NCI-H146 treated with DMSO at 0.1 percent for 48 hours (cell line): ENCODE measurements at regions not wholly inside any gene's neighbourhood (a gene's known extent, or its start where the extent isn't known, plus 50 kb on each side); places are given as distances from the start of the nearest gene placed in this dataset.
"Not testable (repeated sequence)": the region's sequence is repeated elsewhere in the genome, so short reads cannot be mapped to it uniquely, and the experiment has no call there.

ENCODE experiments used
- DNase-seq: peaks from one replicate; lab custom pipeline; 2025; ENCODE audit not compliant: unreplicated experiment; lab: John Stamatoyannopoulos, UW

DNA sequence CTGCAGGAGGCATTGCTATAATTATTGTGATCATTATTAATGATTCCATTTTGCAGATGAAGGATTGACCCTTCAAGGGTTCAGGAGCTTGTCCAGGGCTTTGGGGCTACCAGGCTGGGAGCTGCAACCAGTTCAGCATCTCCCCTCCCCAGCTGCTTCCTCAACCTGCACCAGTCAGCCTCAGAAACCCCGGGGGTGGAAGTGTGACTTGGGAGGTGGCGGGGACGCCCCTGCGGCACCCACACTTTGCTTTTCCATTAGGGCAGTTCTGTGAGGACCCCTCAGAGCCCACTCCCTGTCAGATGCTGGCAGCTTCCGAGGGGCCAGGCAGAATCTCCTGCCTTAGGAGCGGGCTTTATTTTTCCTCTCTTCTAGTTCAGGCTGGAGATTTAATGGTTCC, 85.6 kb downstream of the OLFM1 start:
- DNase-seq = no peak

DNA sequence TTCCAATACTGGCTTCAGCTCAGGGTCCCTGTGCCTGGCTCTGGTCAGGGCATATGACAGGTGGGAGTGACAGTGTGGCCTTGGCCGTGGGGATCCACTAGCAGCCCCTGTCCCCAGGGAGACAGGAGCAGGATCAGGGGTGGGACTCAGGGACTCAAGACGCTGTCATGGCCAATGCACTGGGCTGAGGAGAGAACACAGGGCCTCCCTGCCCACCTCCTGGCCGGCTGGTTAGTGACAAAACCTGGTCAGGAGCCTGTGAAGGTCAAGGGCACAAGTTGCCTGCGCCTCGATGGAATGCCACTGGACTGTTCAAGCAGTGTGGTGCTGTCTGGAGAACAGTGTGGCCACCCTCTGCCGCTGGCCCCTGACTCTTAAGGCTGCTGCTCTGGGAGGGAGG, 86.8 kb downstream of the OLFM1 start:
- DNase-seq = no peak

- no peak for DNase-seq
These were observed 87.5 kb downstream of the OLFM1 start for GRCh38 chr9:135174981-135175380.

- DNase-seq = no peak
These were observed 88.8 kb downstream of the OLFM1 start for GRCh38 chr9:135176284-135176683.

GRCh38 chr9:135177562-135177961, 90.1 kb downstream of the OLFM1 start:
- not testable (repeated sequence) for DNase-seq

DNA sequence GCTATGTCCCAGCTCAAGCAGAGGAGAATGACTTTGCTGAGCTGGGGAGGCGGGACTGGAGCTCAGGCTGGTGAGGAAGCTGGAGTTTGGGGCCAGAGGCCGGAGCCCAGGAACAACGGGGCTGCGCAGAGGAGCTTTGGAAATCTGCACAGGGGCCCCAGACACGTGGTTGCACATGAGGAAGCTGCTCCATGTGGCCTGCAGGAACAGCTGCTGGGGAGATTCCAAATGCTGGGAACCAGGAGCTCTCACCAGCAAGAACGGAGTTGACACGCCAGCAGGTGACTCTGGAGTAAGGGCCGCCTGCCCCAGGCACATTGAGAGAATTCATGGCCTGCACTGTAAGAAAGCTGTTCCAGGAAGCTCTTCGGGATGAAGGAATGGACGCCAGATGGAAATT, 91.0 kb downstream of the OLFM1 start:
- no peak for DNase-seq

DNA sequence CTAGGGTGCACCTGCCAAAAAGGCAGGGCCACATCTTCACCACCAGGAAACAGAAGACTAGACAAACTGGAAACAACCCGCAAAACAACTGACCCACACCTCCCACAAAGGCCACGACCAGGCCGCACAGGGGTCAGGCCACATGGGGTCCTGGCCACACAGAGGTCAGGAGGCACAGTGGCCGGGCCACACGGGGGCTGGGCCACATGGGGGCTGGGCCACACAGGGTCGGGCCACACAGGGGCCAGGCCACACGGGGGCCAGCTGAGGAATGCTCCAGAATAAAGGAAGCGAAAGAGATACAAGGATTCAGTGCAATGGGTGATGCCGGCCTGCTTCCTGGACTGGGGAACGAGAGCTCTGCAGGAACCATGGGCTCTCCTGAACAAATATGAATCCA, 91.6 kb downstream of the OLFM1 start:
- DNase-seq = no peak

GRCh38 chr9:135179976-135180375, 92.5 kb downstream of the OLFM1 start:
- no peak for DNase-seq

DNA sequence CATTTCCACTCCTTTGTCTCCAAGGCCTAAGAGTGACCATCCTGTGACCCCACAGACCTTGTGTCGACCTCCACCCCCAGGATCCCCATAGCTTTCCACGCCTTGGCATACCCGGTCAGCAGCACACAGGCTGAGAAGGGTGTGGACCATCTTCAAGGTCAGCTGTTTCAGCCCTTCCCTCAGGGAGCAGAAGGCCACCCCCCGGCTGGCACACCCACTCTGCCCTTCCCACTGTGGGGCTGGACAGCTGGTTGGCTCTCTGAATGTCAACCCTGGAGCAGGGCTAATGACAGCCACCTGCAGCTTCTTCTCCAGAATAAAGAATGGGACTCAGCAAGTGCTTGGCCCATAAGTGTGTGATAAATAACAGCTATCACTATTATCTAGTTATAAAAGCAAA, 93.1 kb downstream of the OLFM1 start:
- DNase-seq = no peak

GRCh38 chr9:135181336-135181735, 93.9 kb downstream of the OLFM1 start:
- DNase-seq = no peak

- DNase-seq = not testable (repeated sequence)
These were observed 94.4 kb downstream of the OLFM1 start for GRCh38 chr9:135181841-135182240.

DNA sequence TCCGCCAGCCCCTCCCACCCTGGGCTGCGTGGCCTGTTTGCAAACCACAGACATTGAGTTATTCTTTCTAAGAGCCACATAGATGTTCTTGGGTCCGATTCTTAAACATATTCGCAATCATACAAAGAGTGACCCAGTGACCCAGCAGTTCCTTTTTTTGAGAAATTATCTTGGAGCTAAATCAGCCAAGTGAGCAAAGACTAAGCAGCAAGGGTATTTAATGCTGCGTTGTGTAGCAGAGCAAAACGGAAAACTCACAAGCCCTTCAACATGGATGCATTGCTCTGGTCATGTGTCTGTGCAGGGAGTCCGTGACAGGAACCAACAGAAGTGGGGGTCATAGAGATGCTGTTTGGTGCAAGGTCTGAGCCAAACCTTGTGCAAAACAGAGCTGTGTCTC, 95.6 kb downstream of the OLFM1 start:
- no peak for DNase-seq

GRCh38 chr9:135183528-135184180, 96.2 kb downstream of the OLFM1 start:
- DNase-seq = no peak

DNA sequence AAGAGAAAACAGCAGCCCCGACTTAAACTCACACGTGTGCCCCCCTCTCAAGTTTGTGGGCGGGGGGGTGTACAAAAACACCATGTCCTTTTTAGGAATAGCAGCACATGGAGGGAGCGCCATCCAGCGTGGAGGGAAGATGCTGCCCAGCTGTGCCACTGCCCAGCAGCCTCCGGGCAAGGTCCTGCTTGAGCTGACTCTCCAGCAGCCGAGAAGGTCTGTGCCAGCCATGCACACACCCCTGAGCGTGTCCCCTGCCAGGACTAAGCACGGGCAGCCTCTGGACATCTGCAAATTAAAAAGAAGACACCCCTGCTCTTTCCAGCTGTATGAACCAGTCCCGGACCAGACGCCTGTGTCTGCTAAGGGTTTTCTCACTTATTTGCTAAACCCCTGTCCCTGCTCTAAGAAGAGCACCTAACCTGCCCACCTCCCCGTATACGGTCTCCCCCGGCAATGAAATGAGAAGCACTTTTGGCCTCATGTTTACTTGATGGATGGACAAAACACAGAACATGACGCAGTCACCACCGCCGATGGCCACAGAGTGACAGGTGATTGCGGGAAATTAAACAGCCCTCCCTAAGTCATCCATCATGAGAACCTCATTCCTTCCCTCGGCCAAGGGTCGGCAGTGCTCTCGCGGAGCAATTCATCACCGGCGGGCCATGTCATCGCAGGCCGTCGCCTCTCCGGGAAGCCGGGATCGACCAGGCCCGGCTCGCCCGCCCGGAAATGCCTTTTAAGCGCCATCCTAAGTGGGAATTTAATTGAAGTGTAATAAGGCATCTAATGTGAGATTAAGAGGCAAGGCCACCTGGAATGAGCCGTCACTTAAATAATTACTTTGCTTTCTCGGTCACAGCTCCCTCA, 96.9 kb downstream of the OLFM1 start:
- DNase-seq = no peak

DNA sequence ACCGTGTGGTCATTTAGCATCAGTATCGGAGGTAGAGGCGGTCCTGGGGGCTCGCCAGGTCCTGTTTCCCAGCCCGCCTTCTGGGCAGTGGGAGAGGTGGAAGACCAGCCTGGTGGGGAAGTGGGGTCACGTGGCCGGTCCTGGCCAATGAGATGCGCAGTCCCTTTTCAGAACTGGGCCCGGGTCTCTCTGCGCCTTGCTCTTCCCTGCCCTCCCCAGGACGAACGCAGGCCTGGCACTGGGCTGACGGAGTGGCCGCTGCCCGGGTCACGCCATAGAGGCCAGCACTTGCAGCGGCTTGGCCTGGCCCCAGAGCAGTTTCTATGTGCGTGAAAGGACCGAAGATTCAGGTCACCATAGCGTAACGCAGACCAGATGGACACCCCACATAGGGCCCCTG, 97.6 kb downstream of the OLFM1 start:
- no peak for DNase-seq

DNA sequence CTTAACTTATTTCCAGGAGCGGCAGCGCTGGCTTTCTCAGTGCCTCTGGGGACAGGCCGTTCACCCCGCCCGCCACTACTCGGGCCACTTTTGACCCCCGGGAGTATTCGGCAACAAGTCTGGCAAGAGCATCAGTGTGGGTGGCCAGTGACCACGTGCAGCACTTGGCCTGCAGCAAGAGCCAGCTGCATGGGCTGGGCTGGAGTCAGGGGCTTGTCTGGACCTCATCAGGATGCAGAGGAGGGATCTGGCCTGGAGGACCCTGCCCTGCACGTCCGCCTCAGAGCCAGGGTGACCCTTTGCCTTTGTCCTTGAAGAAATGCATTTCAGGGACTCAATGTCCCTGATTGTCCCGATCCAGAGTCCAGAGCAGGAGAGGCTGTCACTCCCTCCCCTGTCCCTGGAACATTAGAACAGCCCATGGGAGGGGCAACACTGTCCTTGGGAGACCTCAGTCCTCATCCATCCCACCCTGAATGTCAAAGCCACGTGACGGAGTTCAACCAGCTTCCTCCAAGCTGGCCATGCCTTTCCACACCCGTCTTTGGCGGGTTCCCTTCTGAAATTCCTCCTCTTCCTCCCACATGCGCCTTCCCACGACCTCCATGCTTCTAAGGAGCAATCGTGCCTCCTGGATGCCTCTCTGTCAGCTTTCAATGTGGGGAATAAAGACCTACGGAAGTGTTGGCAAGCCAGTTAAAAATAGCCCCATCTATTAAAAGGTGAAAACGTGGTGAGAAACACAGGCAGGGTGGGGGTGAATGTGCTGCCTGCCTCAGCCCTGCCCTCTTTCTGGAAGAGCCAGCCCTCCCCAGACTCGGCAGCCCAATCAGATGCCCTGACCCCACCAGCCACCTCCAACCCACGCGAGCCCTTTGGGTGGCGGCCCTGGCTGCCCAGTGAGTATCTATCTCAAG, 99.0 kb downstream of the OLFM1 start:
- DNase-seq = no peak

- DNase-seq = no peak
These were observed 99.9 kb downstream of the OLFM1 start for GRCh38 chr9:135187365-135187764.

DNA sequence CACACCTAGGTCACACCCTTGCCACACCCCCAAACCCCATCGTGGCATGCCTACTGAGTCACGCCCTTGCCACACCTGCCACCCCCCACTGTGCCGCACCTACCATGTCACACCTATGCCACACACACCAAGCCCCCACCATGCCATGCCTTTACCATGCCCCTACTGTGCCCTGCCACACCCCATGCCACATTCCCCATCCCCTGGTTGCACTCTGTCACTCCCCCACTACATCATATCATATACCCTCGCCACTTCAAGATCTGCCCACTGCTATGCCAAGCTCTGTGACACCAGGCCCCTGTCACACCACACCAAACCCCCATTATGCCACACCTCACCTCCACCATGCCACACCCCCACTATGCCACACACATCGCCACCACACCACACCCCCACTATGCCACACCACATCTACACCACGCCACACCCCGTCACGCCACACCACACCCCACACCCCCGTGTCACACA, 101.2 kb downstream of the OLFM1 start:
- DNase-seq = no peak

DNA sequence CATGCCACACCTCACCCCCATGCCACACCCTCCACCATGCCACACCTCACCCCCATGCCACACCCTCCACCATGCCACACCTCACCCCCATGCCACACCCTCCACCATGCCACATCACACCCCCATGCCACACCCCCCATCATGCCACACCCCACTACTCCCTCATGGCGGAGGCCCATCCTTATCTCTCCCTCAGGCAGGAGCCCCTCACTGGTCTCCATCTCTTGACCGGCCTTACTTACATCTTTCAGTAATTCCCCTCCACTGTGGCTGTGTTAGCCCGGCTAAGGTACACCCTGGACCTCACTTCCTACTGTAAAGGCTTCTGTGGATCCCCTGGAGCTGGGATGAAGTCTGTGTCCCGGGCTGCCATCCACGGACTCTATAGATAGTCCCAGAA, 102.0 kb downstream of the OLFM1 start:
- DNase-seq = no peak

GRCh38 chr9:135190789-135191577, 103.5 kb downstream of the OLFM1 start:
- no peak for DNase-seq

DNA sequence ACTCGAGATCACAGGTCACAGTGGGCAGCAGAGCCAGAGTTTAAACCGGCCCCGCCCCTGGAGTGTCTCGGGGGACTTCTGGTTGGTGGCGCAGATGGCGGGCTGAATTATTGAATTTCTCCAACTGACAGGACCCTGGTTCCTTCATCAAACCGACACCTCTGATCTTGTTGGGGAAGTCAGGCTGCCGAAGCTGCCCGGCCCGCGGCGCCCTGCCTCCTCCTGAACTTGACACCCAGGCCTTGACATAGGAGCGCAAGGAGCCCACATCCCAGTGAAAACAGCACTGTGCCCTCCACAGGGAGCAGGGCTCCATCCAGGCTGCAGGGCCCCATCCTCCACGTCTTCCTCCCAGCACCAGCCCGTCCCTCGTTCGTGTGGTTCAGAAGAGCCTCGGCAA, 105.2 kb downstream of the OLFM1 start:
- no peak for DNase-seq
